ENCODE measurements at regions not wholly inside any gene's neighbourhood (a gene's known extent, or its start where the extent isn't known, plus 50 kb on each side); places are given as distances from the start of the nearest gene placed in this dataset.

DNA sequence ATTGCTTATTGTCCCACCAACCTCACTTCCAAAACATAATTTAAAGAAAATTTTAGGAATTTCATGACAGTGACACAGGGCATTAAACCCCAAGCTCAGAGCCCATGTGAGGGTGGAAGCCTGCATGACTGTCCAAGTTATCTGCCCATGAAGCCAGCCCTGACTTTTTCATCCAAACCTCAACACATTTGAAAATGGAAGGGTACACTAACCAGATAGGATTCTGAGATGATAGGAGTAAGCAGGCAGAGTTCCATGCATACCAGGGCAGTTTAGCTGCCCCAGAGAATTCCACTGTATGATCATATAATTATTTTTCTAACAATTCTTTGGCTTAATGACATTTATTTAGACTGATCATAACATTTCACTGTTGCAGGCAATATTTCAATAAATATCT is 986.0 kb downstream of the TTLL7 start:
- DNase-seq, result no peak

GRCh38 chr1:83011265-83011664 is 987.7 kb downstream of the TTLL7 start:
- no peak for DNase-seq

DNA sequence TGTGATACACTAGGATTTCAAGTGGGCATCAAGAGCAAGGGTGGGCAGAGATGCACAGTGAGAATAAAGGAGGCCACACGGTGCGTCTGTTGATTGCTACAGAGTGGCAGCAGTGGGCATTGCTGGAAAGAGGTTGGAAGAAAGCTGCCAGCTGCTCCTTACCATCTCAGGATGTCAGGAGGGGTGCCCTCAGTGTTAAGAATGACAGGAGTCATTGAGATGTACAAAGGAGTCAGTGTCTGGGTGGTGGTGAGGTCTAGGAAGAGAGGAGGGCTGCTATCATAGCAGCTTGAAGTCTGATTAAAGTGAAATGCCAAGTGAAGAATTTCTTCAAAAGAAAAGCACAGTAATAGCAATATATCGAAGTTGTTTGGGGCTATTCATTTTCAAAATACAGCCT is 992.7 kb downstream of the TTLL7 start:
- no peak for DNase-seq

DNA sequence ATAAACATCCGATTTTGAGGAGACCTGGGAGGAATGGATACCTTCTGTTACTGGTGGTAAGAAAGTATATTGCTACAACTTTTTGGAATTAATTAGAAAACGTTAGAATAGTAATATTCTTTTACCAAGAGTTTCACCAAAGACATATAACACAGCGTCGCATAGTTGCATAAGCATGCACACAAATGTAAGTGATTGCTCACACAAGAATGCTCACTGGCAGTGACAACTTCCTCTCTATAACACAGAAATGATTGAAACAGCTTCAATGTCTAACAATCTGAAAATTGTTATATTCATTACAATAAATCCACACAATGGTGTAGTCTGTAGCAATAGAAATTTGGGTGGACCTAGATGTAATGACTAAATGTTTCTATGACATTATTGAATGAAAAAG is 998.6 kb downstream of the TTLL7 start:
- DNase-seq, result no peak

DNA sequence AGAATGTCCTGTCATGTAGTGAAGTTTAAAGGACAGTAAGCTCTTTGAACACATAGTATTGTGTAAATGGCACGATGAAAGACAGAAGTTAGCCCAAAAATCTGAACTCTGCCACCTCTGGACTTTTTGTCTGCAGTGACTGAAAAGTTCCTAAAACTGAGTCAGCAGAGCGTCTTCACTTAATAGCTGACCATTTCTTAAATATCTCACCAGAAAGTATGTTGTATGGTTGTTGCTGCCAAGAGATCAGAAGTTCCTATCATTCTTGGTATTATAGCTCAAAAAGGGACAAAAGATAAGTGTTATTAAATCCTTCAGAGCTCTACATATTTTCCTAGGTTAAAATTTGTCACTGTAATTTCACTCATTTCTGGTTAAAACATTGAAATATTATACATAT is 1003.0 kb downstream of the TTLL7 start:
- no peak for DNase-seq

GRCh38 chr1:82994616-82995263 is 1004.2 kb downstream of the TTLL7 start:
- DNase-seq, result no peak

DNA sequence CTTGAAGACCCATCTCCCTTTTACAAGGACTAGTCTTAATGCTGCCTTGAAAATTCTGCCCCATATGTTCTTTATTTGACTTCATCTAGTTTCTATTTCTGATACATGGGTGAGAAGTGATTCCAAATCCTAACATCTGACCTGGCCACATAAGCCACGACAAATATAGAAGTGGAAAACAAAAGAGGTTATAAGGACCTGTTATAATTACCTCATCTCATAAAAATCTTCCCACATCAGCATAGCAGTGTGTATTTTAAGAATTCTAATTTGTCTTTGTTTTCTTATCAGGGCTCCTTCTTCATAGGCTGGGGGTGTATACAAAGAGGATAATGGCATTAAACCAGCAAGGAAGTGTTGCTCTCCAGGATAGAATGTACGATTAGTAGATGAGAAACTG is 1007.4 kb downstream of the TTLL7 start:
- no peak for DNase-seq

DNA sequence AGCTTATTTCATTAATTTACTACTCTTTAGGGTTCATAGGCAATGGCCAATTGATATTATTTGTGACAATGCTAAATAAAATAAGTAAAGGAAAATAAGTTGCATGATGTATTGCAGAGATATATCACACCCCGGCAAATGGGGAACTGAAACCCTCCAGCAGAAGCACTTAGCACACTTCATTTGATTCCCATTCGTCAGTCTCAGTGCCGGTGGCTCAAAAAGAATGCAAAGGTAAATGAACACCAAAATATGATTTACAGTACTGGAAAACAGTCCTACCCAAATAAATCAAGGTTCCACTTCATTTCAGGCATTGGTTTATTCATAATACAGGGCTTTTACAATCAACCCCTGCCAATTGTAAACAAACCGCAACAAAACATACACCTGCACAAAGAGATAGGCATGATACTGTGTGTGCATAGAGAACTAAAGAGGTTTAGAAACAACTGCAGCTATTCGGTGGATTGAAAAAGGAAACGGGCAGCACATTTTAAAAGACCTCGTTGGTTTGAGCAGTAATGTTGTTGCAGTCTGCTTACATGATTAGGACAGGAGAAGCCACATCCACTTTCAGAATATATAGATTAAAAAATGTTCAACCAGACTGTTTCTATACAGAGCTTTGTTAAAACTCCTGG is 1019.2 kb downstream of the TTLL7 start:
- DNase-seq, result no peak

- DNase-seq, result no peak
These were observed 1020.2 kb downstream of the TTLL7 start for GRCh38 chr1:82978461-82979324.

DNA sequence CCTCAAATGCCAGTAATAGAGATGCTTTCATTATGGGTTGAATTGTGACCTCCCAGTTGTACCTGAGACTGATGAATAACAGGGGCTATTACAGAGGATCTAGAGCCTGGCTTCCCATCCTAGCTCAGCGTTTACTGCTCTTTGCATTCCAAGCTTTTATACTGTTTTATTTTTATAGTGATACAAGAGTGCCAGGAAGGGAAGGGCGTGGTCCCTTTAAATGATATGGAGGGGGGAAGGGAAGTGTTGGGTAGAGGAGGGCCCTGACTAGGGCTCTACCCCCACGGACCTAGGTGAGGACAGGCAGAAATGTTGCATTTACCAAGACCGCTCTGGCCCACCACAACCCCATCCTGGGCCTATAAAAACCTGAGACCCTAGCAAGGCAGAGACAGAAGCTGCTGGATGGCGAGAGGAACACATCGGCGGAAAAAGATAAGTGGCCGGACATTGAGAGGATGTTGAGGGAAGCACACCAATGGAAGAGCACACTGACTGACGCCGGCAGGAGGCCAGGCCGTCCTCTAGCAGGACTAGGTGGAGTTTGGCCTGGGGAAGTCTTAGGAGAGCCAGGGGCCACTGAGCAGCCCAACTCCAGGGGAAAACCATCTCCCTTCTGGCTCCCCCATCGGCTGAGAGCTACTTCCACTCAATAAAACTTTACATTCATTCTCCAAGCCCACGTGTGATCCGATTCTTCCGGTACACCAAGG is 1025.9 kb downstream of the TTLL7 start:
- DNase-seq, result no peak

DNA sequence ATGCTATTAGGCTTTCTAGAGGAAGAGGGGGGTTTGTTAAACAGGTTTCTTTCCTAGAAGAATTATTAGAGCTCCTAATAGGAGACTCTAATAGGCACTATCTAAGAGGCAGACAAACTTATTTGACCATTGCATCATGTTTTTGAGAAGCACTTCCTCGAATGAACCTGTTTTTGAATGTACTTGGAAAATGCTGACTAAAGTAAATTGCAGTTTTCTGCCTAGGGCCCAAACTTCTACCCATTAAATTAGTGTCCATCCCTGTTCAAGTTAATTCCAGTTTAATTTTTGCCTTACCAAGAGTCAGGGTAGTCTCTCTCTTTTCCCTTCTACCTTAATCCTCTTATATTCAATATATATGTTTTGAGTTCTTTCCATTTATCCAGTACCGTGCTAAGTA is 1029.6 kb downstream of the TTLL7 start:
- no peak for DNase-seq

DNA sequence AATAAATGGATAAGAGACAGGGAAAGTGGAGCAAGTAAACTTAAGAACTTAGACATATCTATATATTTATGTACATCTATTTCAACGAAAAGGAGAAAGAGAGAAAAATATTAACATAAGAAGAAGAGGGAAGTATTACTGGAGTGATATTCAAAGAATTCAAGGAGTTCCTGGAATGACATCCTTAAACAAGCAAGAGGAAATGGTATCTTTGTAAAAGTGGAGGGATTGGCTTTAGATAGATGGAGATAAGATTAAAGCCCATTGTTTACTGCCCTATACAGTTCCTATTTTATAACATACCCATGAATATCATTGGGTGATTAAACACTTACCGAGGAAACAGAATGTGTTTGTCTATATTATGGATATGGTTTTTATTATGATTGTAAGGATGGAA is 1036.3 kb downstream of the TTLL7 start:
- no peak for DNase-seq

- DNase-seq, result no peak
These were observed 1048.2 kb downstream of the TTLL7 start for GRCh38 chr1:82950606-82951200.

DNA sequence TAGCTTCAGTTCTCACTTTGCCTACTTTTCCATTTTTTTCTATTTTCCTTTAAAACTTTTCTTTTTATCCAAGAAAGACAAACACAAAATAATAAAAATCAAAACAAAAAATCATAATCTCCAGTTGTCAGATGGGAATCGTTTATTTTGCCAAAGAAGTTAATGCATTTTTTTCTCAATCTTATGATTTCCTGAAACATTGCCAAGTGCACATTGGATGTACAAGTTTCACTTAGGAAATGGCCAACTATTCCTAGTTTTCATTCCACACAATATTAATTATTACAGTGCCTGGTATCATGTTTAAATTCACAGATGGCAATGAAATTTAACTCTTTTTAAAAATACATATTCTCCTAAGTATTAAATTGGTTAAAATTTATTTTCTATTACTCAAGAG is 1050.5 kb downstream of the TTLL7 start:
- no peak for DNase-seq

DNA sequence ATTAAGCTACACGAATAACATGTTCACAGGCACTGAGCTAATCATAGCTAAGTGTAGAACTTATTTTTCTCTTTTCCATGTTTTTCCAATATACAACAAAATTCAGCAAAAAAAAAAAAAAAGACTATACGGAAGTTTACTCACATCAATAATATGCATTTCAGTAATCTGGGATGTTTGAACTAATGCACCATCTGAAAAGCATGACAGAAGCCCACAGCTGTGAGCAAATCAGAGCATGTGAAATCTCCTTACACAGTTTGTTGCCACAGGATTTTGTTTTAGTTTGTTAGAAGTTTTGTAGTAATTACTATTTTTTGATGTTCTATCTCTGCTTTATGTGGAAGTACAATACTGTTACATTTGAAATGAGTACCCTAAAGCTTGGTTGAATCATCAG is 1051.7 kb downstream of the TTLL7 start:
- no peak for DNase-seq

DNA sequence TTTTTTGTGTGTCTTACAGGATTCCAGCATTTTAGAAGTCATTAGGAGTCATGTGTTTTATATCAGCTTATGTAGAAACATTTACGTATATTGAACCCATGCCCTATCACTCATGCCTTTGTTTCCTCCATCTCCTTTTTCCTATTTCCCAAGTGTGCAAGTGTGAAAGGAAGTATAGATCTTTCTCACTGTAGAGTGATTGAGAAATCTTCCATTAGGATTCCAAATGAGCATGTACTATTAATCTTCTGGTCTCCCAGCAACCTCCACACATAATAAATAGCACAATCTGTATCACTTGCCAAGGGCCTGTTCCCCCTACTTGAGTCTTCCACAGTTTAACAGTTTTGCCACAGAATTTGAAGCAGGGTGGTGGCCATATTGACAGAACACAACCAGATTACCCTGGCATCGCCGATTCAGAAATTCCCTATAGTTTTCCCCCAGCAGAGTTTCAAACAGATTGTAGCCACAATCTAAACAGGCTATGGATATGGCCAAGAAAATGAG is 1052.8 kb downstream of the TTLL7 start:
- no peak for DNase-seq

DNA sequence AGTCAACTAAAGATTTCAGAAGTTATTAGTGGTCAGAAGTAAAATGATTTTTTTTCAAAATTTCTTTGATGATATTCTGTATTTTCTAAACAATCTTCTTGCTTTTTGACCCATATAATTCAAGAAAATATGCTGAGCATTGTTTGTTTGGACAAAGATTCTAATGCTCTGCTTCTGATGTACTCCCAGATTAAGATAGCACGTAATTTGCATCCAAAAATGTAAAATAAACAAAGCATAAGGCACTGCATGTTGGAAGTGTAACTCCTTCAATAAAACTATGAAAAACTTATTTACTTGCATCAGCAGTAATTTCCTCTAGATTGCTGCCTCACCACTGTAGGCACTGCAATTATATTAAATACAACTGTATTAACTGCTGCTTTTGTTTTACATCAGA is 1054.1 kb downstream of the TTLL7 start:
- DNase-seq, result no peak

DNA sequence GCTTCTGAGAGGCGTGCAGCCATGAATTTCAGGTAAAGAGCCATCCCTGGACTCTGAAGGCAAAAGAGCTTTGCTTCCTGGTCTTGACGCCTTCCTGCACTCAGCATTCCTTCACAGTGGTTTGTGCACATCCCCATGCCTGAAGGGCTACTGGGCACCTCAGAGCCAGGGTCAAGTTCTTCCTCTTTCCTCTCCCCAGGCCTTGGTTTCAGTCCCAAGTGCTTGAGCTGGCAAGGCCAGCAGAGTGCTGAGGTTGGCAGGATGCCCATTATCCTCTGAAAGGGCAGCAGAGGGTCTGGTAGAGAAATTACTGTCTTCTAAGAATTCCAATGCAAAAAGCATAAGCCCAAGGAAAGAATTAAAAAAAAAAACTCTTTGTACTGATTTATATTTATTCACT is 1064.9 kb downstream of the TTLL7 start:
- no peak for DNase-seq

DNA sequence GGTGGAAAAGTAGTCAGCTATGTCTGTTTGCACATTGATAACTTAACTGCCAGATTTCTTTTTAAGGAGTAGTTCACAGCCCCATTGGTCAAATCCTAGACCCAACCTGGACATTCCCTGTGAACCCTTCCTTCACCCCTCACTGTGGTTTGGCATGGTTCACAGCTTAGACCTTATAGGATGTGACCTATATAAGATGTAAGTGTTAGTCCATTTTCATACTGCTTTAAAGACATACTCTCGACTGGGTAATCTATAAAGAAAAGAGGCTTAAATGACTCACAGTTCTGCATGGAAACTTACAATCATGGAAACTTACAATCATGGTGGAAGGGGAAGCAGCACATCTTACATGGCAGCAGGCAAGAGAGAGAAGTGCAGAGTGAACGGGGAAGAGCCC is 1066.2 kb downstream of the TTLL7 start:
- DNase-seq, result no peak

DNA sequence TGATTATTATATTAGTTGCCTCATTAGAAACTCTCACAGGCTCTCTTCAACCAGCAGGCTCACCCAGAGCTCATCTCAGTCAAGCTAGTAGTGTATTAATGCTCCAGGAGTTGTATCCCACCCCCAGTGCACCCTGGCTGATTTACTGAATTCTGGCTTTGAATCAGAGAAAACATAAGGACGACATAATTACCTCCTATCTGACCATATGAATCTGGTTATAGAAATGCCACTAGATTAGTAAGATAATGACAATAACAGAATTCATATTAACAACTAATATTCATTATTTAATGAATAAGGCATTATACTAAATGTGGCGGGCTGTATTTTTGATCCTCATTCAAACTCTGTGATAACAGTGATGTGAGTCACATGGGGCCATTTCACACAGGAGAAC is 1066.7 kb downstream of the TTLL7 start:
- DNase-seq, result no peak

DNA sequence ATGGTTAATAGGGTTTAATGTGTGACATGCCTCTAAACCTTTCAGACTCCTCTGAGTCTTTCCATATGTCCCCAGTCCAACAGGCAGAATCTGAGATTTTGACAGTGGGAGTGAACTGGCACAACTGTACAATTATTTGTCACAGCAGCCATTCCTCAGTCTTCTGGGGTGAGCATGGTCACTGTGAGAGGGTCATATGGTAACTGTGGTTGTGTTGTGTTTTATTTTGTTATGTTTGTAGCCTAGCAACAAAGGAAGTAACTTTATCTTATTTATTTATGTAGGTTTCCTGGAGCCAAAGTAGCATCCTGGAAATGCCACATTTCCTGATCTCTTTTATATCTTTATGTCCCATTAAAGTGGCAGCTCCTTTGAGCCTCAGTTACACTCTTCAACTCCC is 1067.9 kb downstream of the TTLL7 start:
- DNase-seq, result no peak

DNA sequence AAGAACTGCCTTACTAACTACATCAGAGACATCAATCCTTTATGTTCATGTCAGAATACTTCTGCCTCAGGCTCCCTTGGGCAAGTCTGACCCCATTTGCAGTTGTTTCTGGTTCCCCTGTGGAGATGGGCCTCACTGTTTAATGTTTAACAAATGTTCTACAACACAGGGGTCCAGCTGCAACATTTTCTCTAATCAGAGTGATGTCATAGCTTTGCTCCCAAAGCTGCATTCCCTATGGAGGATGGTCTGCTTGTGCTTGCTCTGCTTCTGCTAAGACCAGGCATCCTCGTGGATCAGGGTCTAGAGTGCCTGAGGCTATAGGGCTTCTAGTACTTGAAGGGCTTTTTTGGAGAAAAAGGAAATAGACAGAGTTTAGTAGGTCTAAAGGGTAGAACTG is 1071.2 kb downstream of the TTLL7 start:
- DNase-seq, result no peak

DNA sequence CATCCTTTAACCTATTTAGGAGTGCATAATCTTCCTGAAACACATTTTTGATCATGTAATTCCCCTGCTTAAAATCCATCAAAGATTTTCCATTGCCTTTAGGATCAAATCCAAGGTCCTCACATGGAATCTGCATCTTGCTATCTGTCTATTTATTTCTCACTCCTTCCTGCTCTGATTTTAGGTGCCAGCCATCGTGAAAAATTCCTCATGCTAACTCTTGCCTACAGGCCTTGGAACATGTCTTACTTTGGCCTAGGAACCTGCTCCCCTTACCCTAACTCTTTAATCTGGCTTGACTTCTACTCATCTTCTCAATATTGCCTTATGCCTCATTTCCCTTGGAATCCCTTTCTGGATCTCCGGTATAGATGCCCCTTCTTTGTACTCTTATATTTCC is 1074.3 kb downstream of the TTLL7 start:
- no peak for DNase-seq
